Kidney (tissue), 13 donors: ENCODE measurements at regions not wholly inside any gene's neighbourhood (a gene's known extent, or its start where the extent isn't known, plus 50 kb on each side); places are given as distances from the start of the nearest gene placed in this dataset.

Source experiments
- DNase-seq, 5 donors: peaks; one replicate each; pipeline ENCODE4 v3.0.0-alpha.2; 2013 to 2020
- FAIRE-seq: peaks from 2 replicates; lab custom pipeline; 2012; peaks lifted over from hg19 to GRCh38; lab: Jason Lieb, UNC
- H3K27ac ChIP-seq, 2 donors: one replicate each; pipeline ENCODE4 v1.7.0; 2013; ENCODE audit warnings: low read depth in 2 of 2, low read length in 2 of 2, inconsistent platforms in 1 of 2
- H3K27me3 ChIP-seq: one replicate; pipeline ENCODE4 v1.7.1; 2013; ENCODE audit warnings: low read length, inconsistent platforms; ENCODE audit not compliant: control insufficient read depth, insufficient read depth
- H3K36me3 ChIP-seq, 3 donors: one replicate each; pipeline versions ENCODE4 v1.7.0 to v1.7.1; 2013; ENCODE audit warnings: low read length in 3 of 3, control low read depth in 1 of 3, inconsistent platforms in 1 of 3; ENCODE audit not compliant: insufficient read depth in 3 of 3, control insufficient read depth in 2 of 3
- H3K4me1 ChIP-seq, 3 donors: one replicate each; pipeline versions ENCODE4 v1.7.0 to v1.7.1; 2013; ENCODE audit warnings: low read length in 3 of 3, inconsistent platforms in 1 of 3, low read depth in 1 of 3; ENCODE audit not compliant: control insufficient read depth in 2 of 3, insufficient read depth in 2 of 3
- H3K4me3 ChIP-seq, 3 donors: one replicate each; pipeline versions ENCODE4 v1.7.0 to v1.8.1; 2013; ENCODE audit warnings: low read length in 3 of 3, control low read depth in 1 of 3, inconsistent platforms in 1 of 3
- H3K9ac ChIP-seq, 3 donors: one replicate each; pipeline versions ENCODE4 v1.7.0 to v1.7.1; 2013; ENCODE audit warnings: low read length in 3 of 3, control low read depth in 1 of 3, inconsistent platforms in 1 of 3
- H3K9me3 ChIP-seq, 3 donors: one replicate each; pipeline versions ENCODE4 v1.7.0 to v1.7.1; 2013; ENCODE audit warnings: low read length in 3 of 3, control low read depth in 1 of 3, inconsistent platforms in 1 of 3; ENCODE audit not compliant: control insufficient read depth in 2 of 3, insufficient read depth in 1 of 3
- intact Hi-C: fragments of 100-400 bp; cut with DNase I; formaldehyde crosslinking; loops from one replicate; pipeline ENCODE4 v1.11.1; 2022
- TF ChIP-seq, protein P1 (sequence below): IDR thresholded peaks from 3 replicates; pipeline ENCODE4 v1.5.1; 2012; ENCODE audit warnings: mild to moderate bottlenecking, moderate library complexity, borderline replicate concordance; ENCODE audit not compliant: insufficient read depth; ENCODE audit errors: extremely low read depth
- donor health status: control.
- donor health status: control.
- donor health status: control.
- donor health status: control.
- donor health status: control.
- donor health status: DM: yes; HTN: yes; CAD: no.
- donor health status: Normal renal cell carcinoma (clear cell type).

DNA sequence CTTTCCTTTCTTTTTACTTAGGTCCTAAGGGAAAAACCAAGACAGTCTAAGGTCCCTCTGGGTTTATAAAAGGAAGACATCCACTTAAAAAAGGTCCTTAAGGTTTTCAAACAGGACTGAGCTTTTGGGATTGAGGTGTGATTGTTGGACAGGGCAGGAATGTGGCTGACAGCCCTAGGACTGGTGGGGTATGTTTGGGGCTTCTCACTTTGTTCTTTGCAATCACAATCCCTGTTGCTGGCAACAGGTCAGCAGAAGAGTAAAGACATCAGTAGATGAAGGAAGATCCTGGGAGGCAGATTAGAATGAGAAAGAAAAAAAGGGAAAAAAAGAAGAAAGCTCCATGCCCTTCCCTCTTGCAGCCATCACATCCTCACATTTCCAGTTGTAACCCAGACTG is 101.4 kb upstream of the TARS1 start:
- Histone ChIP-seq H3K9ac (no peak overlapping the region), H3K36me3 (no peaks in the 10 kb centered on the region), H3K4me3 (no peak overlapping the region), H3K27me3 (no peaks in the 10 kb centered on the region), H3K9me3 (no peaks in the 10 kb centered on the region), H3K27ac (no peak overlapping the region), H3K4me1 (peaks cover 0 to 3% (median 0%) of the 10 kb centered on the region in 3 donors)
- TF ChIP-seq, protein P1, sequence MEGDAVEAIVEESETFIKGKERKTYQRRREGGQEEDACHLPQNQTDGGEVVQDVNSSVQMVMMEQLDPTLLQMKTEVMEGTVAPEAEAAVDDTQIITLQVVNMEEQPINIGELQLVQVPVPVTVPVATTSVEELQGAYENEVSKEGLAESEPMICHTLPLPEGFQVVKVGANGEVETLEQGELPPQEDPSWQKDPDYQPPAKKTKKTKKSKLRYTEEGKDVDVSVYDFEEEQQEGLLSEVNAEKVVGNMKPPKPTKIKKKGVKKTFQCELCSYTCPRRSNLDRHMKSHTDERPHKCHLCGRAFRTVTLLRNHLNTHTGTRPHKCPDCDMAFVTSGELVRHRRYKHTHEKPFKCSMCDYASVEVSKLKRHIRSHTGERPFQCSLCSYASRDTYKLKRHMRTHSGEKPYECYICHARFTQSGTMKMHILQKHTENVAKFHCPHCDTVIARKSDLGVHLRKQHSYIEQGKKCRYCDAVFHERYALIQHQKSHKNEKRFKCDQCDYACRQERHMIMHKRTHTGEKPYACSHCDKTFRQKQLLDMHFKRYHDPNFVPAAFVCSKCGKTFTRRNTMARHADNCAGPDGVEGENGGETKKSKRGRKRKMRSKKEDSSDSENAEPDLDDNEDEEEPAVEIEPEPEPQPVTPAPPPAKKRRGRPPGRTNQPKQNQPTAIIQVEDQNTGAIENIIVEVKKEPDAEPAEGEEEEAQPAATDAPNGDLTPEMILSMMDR: no peak
- FAIRE-seq (no peak), DNase-seq (no peak)
- intact Hi-C loops: no loop called here

DNA sequence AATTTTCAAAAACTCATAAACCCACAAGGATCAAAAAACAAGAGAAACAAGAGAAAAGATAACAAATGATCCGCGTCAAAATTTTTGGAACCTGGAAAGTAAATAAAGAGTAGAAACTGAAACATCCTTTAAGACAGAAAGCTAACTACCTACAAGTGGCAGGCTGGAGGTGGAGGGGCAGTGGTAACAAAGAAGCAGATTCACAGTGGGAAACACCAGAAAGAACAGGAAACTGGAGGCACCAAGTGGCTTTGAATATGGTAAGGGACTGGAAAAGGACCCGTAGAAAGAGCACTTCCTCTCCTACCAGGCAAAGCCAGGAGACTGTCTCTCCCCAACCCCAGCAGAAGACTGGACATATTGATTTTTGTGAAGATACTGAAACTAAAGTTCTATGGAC is 100.6 kb upstream of the TARS1 start:
- no peaks in the 10 kb centered on the region for H3K9me3 ChIP-seq
- TF ChIP-seq, protein P1: no peak
- intact Hi-C loops: no loop called here
- FAIRE-seq (no peak), DNase-seq (no peak)
- H3K4me1 ChIP-seq: peaks cover 0 to 3% (median 0%) of the 10 kb centered on the region in 3 donors
- H3K9ac ChIP-seq: no peak overlapping the region
- H3K36me3 ChIP-seq: no peaks in the 10 kb centered on the region
- no peaks in the 10 kb centered on the region for H3K27me3 ChIP-seq
- no peak overlapping the region for H3K4me3 ChIP-seq
- H3K27ac ChIP-seq: no peak overlapping the region

DNA sequence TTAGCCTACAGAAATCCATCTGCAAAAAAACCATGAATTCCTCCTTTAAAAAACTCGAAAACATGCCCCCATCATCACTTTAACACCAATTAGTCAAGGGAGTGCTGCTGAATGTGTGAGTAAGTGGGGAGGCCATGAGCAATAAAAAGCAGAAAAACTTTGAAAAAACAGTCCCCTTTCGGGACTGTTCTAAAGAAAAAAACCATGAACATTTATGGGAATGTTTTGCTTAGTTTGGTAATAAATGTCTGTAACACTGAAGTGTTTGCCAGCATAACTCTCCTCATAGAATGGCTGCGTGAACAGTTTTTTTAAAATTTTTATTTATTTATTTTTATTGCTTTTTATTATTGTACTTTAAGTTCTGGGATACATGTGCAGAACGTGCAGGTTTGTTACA is 99.4 kb upstream of the TARS1 start:
- Histone ChIP-seq H3K9me3 (no peaks in the 10 kb centered on the region), H3K9ac (no peak overlapping the region), H3K27ac (no peak overlapping the region), H3K27me3 (no peaks in the 10 kb centered on the region), H3K4me3 (no peak overlapping the region), H3K4me1 (peaks cover 0 to 3% (median 0%) of the 10 kb centered on the region in 3 donors), H3K36me3 (no peaks in the 10 kb centered on the region)
- intact Hi-C loops: no loop called here
- no peak for DNase-seq
- FAIRE-seq: no peak
- TF ChIP-seq, protein P1: no peak

DNA sequence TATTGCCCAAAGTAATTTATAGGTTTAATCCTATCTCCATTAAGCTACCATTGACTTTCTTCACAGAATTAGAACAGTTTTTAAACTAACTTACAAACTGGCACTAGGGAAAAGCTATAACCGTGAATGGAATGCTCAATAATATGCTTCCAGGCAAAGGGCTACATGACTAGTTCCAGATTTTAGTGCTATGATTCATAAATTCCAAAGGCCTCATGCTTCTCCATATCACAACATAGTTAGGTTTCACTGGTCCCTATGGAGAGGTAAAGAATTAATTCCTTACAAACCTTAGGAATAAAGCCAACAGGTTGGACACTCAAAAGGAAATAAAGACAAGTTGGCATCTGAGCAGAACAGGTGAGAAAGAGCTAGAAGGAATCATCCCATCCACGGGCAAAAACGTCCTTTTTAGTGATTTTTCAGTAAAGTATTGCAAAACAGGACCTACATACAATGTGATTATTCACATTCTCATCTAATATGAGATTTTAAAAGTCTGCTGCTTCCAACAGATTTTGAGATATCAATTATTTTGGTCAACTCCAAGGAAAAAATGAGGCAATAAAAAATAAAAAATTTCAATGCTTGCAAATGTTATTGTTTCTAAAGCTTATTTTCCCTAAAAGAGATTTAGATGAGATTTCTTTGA is 97.0 kb upstream of the TARS1 start:
- no peak for FAIRE-seq
- Histone ChIP-seq H3K9ac (no peak overlapping the region), H3K4me3 (no peak overlapping the region), H3K4me1 (peaks cover 0 to under 1% (median 0%) of the 10 kb centered on the region in 3 donors), H3K27me3 (no peaks in the 10 kb centered on the region), H3K36me3 (no peaks in the 10 kb centered on the region), H3K9me3 (no peaks in the 10 kb centered on the region), H3K27ac (no peak overlapping the region)
- TF ChIP-seq, protein P1: no peak
- no peak for DNase-seq
- intact Hi-C loops: no loop called here
